ENCODE measurements at regions not wholly inside any gene's neighbourhood (a gene's known extent, or its start where the extent isn't known, plus 50 kb on each side); places are given as distances from the start of the nearest gene placed in this dataset.
A peak's percentile ranks its signal among the peaks of the same experiment; 100 is the strongest.

- DNase-seq (ENCODE audit: low spot score), result no peak
These were observed 1694.4 kb downstream of the EFNB2 start for GRCh38 chr13:104841110-104841509.

- no peak for DNase-seq (ENCODE audit: low spot score)
These were observed 1697.7 kb downstream of the EFNB2 start for GRCh38 chr13:104837756-104838155.

- no peak for DNase-seq (ENCODE audit: low spot score)
These were observed 1702.2 kb downstream of the EFNB2 start for GRCh38 chr13:104833221-104833620.

GRCh38 chr13:104832231-104832630 is 1703.2 kb downstream of the EFNB2 start:
- no peak for DNase-seq (ENCODE audit: low spot score)

- no peak for DNase-seq (ENCODE audit: low spot score)
These were observed 1703.6 kb downstream of the EFNB2 start for GRCh38 chr13:104831831-104832230.

GRCh38 chr13:104823709-104824108 is 1711.8 kb downstream of the EFNB2 start:
- no peak for DNase-seq (ENCODE audit: low spot score)

GRCh38 chr13:104823071-104823470 is 1712.4 kb downstream of the EFNB2 start:
- DNase-seq (ENCODE audit: low spot score), result no peak

- DNase-seq (ENCODE audit: low spot score), result no peak
These were observed 1718.2 kb downstream of the EFNB2 start for GRCh38 chr13:104817271-104817670.

GRCh38 chr13:104816726-104817125 is 1718.7 kb downstream of the EFNB2 start:
- peak; percentile 8 for DNase-seq (ENCODE audit: low spot score)

GRCh38 chr13:104810242-104810641 is 1725.2 kb downstream of the EFNB2 start:
- no peak for DNase-seq (ENCODE audit: low spot score)

- DNase-seq (ENCODE audit: low spot score), result no peak
These were observed 1726.0 kb downstream of the EFNB2 start for GRCh38 chr13:104809483-104809882.

- no peak for DNase-seq (ENCODE audit: low spot score)
These were observed 1730.1 kb downstream of the EFNB2 start for GRCh38 chr13:104805346-104805745.

- DNase-seq (ENCODE audit: low spot score), result no peak
These were observed 1732.9 kb upstream of the SLC10A2 start for GRCh38 chr13:104799152-104799551.

GRCh38 chr13:104798486-104798885 is 1732.3 kb upstream of the SLC10A2 start:
- DNase-seq (ENCODE audit: low spot score), result no peak

GRCh38 chr13:104796581-104796980 is 1730.4 kb upstream of the SLC10A2 start:
- DNase-seq (ENCODE audit: low spot score), result no peak

- no peak for DNase-seq (ENCODE audit: low spot score)
These were observed 1719.7 kb upstream of the SLC10A2 start for GRCh38 chr13:104785952-104786351.

GRCh38 chr13:104784891-104785290 is 1718.7 kb upstream of the SLC10A2 start:
- DNase-seq (ENCODE audit: low spot score), result no peak

- no peak for DNase-seq (ENCODE audit: low spot score)
These were observed 1716.5 kb upstream of the SLC10A2 start for GRCh38 chr13:104782741-104783140.

GRCh38 chr13:104779311-104779993 is 1713.2 kb upstream of the SLC10A2 start:
- no peak for DNase-seq (ENCODE audit: low spot score)

- DNase-seq (ENCODE audit: low spot score), result peak; percentile 70
These were observed 1707.6 kb upstream of the SLC10A2 start for GRCh38 chr13:104773775-104774174.

- no peak for DNase-seq (ENCODE audit: low spot score)
These were observed 1703.3 kb upstream of the SLC10A2 start for GRCh38 chr13:104769545-104769944.

- no peak for DNase-seq (ENCODE audit: low spot score)
These were observed 1700.1 kb upstream of the SLC10A2 start for GRCh38 chr13:104766319-104766718.

- DNase-seq (ENCODE audit: low spot score), result no peak
These were observed 1698.4 kb upstream of the SLC10A2 start for GRCh38 chr13:104764600-104764999.

GRCh38 chr13:104759069-104759468 is 1692.9 kb upstream of the SLC10A2 start:
- no peak for DNase-seq (ENCODE audit: low spot score)
